A549 (cell line): ENCODE measurements at regions not wholly inside any gene's neighbourhood (a gene's known extent, or its start where the extent isn't known, plus 50 kb on each side); places are given as distances from the start of the nearest gene placed in this dataset.

Experiments
- EP300 ChIP-seq, 2 experiments: fragments of >200 bp; sonication (Bioruptor Twin); formaldehyde crosslinking; IDR thresholded peaks; 2 replicates in 1 of 2; 3 replicates in 1 of 2; pipeline ENCODE4 v1.6.1; 2016 to 2017
- ESRRA ChIP-seq: fragments of 150-350 bp; IDR thresholded peaks from 2 replicates; pipeline ENCODE4 v1.6.1; 2014; ENCODE audit warnings: mild to moderate bottlenecking, low read length, borderline replicate concordance
- FOSB ChIP-seq: fragments of 250-450 bp; sonication (Bioruptor Pico); IDR thresholded peaks from 2 replicates; pipeline ENCODE4 v1.5.0; 2020; ENCODE audit warnings: mild to moderate bottlenecking, moderate library complexity
- MAFK ChIP-seq: fragments of 450-650 bp; IDR thresholded peaks from 2 replicates; pipeline ENCODE4 v1.6.1; 2014; ENCODE audit not compliant: partially characterized antibody
- MAZ ChIP-seq: fragments of 150-350 bp; IDR thresholded peaks from 2 replicates; pipeline ENCODE4 v1.6.1; 2014; ENCODE audit warnings: antibody characterized with exemption, low read depth, low read length, borderline replicate concordance
- POLR2A ChIP-seq: IDR thresholded peaks from 2 replicates; pipeline ENCODE4 v1.6.1; 2012; ENCODE audit warnings: mild to moderate bottlenecking, low read length
- TF ChIP-seq, protein P1 (sequence below): fragments of >200 bp; sonication (Bioruptor Twin); formaldehyde crosslinking; IDR thresholded peaks from 3 replicates; pipeline ENCODE4 v1.5.1; 2016
- TF ChIP-seq, protein P2 (sequence below): IDR thresholded peaks from 2 replicates; pipeline ENCODE4 v1.6.1; 2012
- TF ChIP-seq, protein P3 (sequence below): fragments of 150-350 bp; IDR thresholded peaks from 2 replicates; pipeline ENCODE4 v1.6.1; 2014; ENCODE audit warnings: low read depth, mild to moderate bottlenecking, low read length
- TF ChIP-seq, protein P4 (sequence below): fragments of >200 bp; sonication (Bioruptor Twin); formaldehyde crosslinking; IDR thresholded peaks from 3 replicates; pipeline ENCODE4 v1.6.1; 2016

DNA sequence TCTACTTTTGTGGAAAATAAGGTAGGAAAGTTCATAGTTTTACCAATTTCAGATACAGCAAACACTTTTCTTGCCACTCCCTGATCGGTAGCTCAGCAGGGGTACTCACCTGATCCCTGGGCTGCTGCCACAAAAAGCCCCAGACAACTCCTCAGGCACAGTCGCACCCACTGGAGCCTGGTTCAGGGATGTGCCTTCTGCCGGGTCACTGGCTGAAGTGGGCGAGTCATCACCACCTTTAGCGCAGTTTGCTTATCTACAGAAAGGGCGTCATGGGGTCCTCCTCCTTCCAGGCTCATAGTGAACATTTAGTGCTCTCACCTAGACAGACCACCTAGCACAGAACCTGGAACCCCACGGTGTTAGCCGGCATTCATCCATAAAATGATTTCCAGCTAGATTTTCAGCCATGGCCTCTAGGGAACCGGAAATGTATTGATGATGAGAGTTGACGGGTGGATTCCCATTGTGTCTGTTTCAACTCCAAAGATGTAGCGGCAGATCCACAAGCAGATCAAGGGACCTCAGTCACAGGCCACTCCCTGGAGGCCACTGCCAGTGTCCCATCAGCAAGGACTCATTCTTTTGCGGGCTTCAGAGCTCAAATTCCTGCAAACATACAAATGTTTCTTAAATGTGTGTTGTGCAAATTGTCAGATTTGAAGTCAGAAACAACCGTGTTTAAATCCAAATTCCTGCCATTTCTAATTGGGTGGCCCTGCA lies 408.4 kb upstream of the SALL3 start:
- TF ChIP-seq, protein P1, sequence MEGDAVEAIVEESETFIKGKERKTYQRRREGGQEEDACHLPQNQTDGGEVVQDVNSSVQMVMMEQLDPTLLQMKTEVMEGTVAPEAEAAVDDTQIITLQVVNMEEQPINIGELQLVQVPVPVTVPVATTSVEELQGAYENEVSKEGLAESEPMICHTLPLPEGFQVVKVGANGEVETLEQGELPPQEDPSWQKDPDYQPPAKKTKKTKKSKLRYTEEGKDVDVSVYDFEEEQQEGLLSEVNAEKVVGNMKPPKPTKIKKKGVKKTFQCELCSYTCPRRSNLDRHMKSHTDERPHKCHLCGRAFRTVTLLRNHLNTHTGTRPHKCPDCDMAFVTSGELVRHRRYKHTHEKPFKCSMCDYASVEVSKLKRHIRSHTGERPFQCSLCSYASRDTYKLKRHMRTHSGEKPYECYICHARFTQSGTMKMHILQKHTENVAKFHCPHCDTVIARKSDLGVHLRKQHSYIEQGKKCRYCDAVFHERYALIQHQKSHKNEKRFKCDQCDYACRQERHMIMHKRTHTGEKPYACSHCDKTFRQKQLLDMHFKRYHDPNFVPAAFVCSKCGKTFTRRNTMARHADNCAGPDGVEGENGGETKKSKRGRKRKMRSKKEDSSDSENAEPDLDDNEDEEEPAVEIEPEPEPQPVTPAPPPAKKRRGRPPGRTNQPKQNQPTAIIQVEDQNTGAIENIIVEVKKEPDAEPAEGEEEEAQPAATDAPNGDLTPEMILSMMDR = no peak
- TF ChIP-seq, protein P2, sequence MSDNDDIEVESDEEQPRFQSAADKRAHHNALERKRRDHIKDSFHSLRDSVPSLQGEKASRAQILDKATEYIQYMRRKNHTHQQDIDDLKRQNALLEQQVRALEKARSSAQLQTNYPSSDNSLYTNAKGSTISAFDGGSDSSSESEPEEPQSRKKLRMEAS = no peak
- TF ChIP-seq POLR2A (no peak), EP300 (IDR thresholded peaks at IDR 0.05) (no peak), ESRRA (no peak), FOSB (CRISPR knock-in tag) (no peak), MAFK (no peak), MAZ (no peak)
- TF ChIP-seq, protein P3, sequence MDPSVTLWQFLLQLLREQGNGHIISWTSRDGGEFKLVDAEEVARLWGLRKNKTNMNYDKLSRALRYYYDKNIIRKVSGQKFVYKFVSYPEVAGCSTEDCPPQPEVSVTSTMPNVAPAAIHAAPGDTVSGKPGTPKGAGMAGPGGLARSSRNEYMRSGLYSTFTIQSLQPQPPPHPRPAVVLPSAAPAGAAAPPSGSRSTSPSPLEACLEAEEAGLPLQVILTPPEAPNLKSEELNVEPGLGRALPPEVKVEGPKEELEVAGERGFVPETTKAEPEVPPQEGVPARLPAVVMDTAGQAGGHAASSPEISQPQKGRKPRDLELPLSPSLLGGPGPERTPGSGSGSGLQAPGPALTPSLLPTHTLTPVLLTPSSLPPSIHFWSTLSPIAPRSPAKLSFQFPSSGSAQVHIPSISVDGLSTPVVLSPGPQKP = no peak
- TF ChIP-seq, protein P4, sequence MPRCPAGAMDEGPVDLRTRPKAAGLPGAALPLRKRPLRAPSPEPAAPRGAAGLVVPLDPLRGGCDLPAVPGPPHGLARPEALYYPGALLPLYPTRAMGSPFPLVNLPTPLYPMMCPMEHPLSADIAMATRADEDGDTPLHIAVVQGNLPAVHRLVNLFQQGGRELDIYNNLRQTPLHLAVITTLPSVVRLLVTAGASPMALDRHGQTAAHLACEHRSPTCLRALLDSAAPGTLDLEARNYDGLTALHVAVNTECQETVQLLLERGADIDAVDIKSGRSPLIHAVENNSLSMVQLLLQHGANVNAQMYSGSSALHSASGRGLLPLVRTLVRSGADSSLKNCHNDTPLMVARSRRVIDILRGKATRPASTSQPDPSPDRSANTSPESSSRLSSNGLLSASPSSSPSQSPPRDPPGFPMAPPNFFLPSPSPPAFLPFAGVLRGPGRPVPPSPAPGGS = no peak
